Activated naive CD4-positive, alpha-beta T cell treated with anti-CD3 and anti-CD28 coated beads, Interleukin-2, amount 10 ng/mL, durations not matched to agents 7 days and 5 days (primary cell): ENCODE measurements at regions not wholly inside any gene's neighbourhood (a gene's known extent, or its start where the extent isn't known, plus 50 kb on each side); places are given as distances from the start of the nearest gene placed in this dataset.
"Not testable (repeated sequence)": the region's sequence is repeated elsewhere in the genome, so short reads cannot be mapped to it uniquely, and the experiment has no call there.

ENCODE experiments used
- CTCF ChIA-PET: fragments of 350-600 bp; sonication (Branson Sonifier 250); formaldehyde crosslinking; loops from one replicate; lab custom pipeline; 2021; ENCODE audit warnings: antibody characterized with exemption; lab: Charles Lee
- DNase-seq: peaks from one replicate; pipeline ENCODE4 v3.0.0-alpha.2; 2020
- H3K27ac Mint-ChIP-seq: one replicate; pipeline ENCODE4 v1.8.0; 2021; ENCODE audit warnings: mild to moderate bottlenecking, moderate library complexity, mixed read lengths
- H3K27me3 Mint-ChIP-seq: one replicate; pipeline ENCODE4 v1.8.0; 2021; ENCODE audit warnings: mild to moderate bottlenecking, mixed read lengths
- H3K36me3 Mint-ChIP-seq: one replicate; pipeline ENCODE4 v1.8.0; 2021; ENCODE audit warnings: mixed read lengths
- H3K4me1 Mint-ChIP-seq: one replicate; pipeline ENCODE4 v1.8.0; 2021; ENCODE audit warnings: mixed read lengths
- H3K4me3 Mint-ChIP-seq: one replicate; pipeline ENCODE4 v1.8.0; 2021; ENCODE audit warnings: mild to moderate bottlenecking, moderate library complexity, mixed read lengths
- H3K9me3 Mint-ChIP-seq: one replicate; pipeline ENCODE4 v1.8.0; 2021; ENCODE audit warnings: mixed read lengths

- Mint-ChIP-seq H3K27ac (no peak overlapping the region), H3K36me3 (peaks cover 3% of the 10 kb centered on the region), H3K9me3 (peaks cover 26% of the 10 kb centered on the region), H3K27me3 (no peaks in the 10 kb centered on the region), H3K4me1 (no peaks in the 10 kb centered on the region), H3K4me3 (no peak overlapping the region)
- no peak for DNase-seq
- CTCF ChIA-PET: interaction anchor here (0.8 kb wide), 1 partner anchor 104 kb away, joined by 3 read pairs; no protein-coding TSS in a partner anchor
These were observed 141.9 kb upstream of the ANKRD55 start for GRCh38 chr5:56375011-56375410.

GRCh38 chr5:56372491-56372890 is 139.4 kb upstream of the ANKRD55 start:
- DNase-seq, H3K27ac Mint-ChIP-seq, H3K27me3 Mint-ChIP-seq, CTCF ChIA-PET, H3K4me1 Mint-ChIP-seq, H3K4me3 Mint-ChIP-seq, H3K36me3 Mint-ChIP-seq: not testable (repeated sequence)
- H3K9me3 Mint-ChIP-seq: peaks cover 26% of the 10 kb centered on the region

- CTCF ChIA-PET: no interaction called here
- Mint-ChIP-seq H3K27me3 (no peaks in the 10 kb centered on the region), H3K9me3 (peaks cover 15% of the 10 kb centered on the region), H3K36me3 (peaks cover 2% of the 10 kb centered on the region), H3K27ac (no peak overlapping the region), H3K4me3 (no peak overlapping the region), H3K4me1 (no peaks in the 10 kb centered on the region)
- DNase-seq: no peak
These were observed 136.3 kb upstream of the ANKRD55 start for GRCh38 chr5:56369361-56369811.

- H3K36me3 Mint-ChIP-seq: peaks cover under 1% of the 10 kb centered on the region
- no peak overlapping the region for H3K27ac Mint-ChIP-seq
- H3K9me3 Mint-ChIP-seq: peaks cover 13% of the 10 kb centered on the region
- no peak overlapping the region for H3K4me3 Mint-ChIP-seq
- no peaks in the 10 kb centered on the region for H3K27me3 Mint-ChIP-seq
- DNase-seq: no peak
- CTCF ChIA-PET: interaction anchor here (1.0 kb wide), 1 partner anchor 11 kb away, joined by 3 read pairs; no protein-coding TSS in a partner anchor
- no peaks in the 10 kb centered on the region for H3K4me1 Mint-ChIP-seq
These were observed 134.6 kb upstream of the ANKRD55 start for GRCh38 chr5:56367748-56368147.

GRCh38 chr5:56366986-56367385 is 133.9 kb upstream of the ANKRD55 start:
- H3K27me3 Mint-ChIP-seq: no peaks in the 10 kb centered on the region
- H3K27ac Mint-ChIP-seq: no peak overlapping the region
- H3K4me1 Mint-ChIP-seq: no peaks in the 10 kb centered on the region
- no peak for DNase-seq
- CTCF ChIA-PET: interaction anchor here (1.0 kb wide), 1 partner anchor 10 kb away, joined by 3 read pairs; no protein-coding TSS in a partner anchor
- no peak overlapping the region for H3K4me3 Mint-ChIP-seq
- H3K36me3 Mint-ChIP-seq: peaks cover 1% of the 10 kb centered on the region
- H3K9me3 Mint-ChIP-seq: peaks cover 13% of the 10 kb centered on the region

- no peak for DNase-seq
- Mint-ChIP-seq H3K4me3 (no peak overlapping the region), H3K27ac (no peak overlapping the region), H3K4me1 (no peaks in the 10 kb centered on the region), H3K9me3 (no peaks in the 10 kb centered on the region), H3K36me3 (peaks cover 1% of the 10 kb centered on the region), H3K27me3 (peaks cover 13% of the 10 kb centered on the region)
- CTCF ChIA-PET: no interaction called here
These were observed 128.3 kb upstream of the ANKRD55 start for GRCh38 chr5:56361398-56361797.

GRCh38 chr5:56360816-56361215 is 127.7 kb upstream of the ANKRD55 start:
- Mint-ChIP-seq H3K4me1 (no peaks in the 10 kb centered on the region), H3K27me3 (peaks cover 13% of the 10 kb centered on the region), H3K27ac (no peak overlapping the region), H3K4me3 (no peak overlapping the region), H3K9me3 (no peaks in the 10 kb centered on the region), H3K36me3 (peaks cover 1% of the 10 kb centered on the region)
- CTCF ChIA-PET: no interaction called here
- DNase-seq: no peak

GRCh38 chr5:56359809-56360685 is 126.9 kb upstream of the ANKRD55 start:
- H3K4me1 Mint-ChIP-seq: no peaks in the 10 kb centered on the region
- H3K9me3 Mint-ChIP-seq: no peaks in the 10 kb centered on the region
- H3K27ac Mint-ChIP-seq: no peak overlapping the region
- peaks cover 13% of the 10 kb centered on the region for H3K27me3 Mint-ChIP-seq
- no peak overlapping the region for H3K4me3 Mint-ChIP-seq
- CTCF ChIA-PET: no interaction called here
- H3K36me3 Mint-ChIP-seq: peaks cover 1% of the 10 kb centered on the region
- DNase-seq: no peak

- H3K36me3 Mint-ChIP-seq: peaks cover 1% of the 10 kb centered on the region
- CTCF ChIA-PET: no interaction called here
- no peak overlapping the region for H3K27ac Mint-ChIP-seq
These were observed 125.9 kb upstream of the ANKRD55 start for GRCh38 chr5:56358703-56359681.

GRCh38 chr5:56358046-56358445 is 124.9 kb upstream of the ANKRD55 start:
- Mint-ChIP-seq H3K4me3 (no peak overlapping the region), H3K27ac (no peak overlapping the region), H3K36me3 (peaks cover 1% of the 10 kb centered on the region), H3K4me1 (no peaks in the 10 kb centered on the region), H3K27me3 (peaks cover 13% of the 10 kb centered on the region), H3K9me3 (no peaks in the 10 kb centered on the region)
- no peak for DNase-seq
- CTCF ChIA-PET: interaction anchor here (1.5 kb wide), 1 partner anchor 9 kb away, joined by 3 read pairs; no protein-coding TSS in a partner anchor

More at GRCh38 chr5:56358703-56359681, 125.9 kb upstream of the ANKRD55 start:
- Mint-ChIP-seq H3K9me3 (no peaks in the 10 kb centered on the region), H3K4me3 (no peak overlapping the region), H3K27me3 (peaks cover 13% of the 10 kb centered on the region), H3K4me1 (no peaks in the 10 kb centered on the region)
- no peak for DNase-seq

GRCh38 chr5:56357426-56357825 is 124.3 kb upstream of the ANKRD55 start:
- DNase-seq: no peak
- Mint-ChIP-seq H3K27ac (no peak overlapping the region), H3K9me3 (no peaks in the 10 kb centered on the region), H3K36me3 (no peaks in the 10 kb centered on the region), H3K4me1 (no peaks in the 10 kb centered on the region), H3K4me3 (no peak overlapping the region), H3K27me3 (peaks cover 13% of the 10 kb centered on the region)
- CTCF ChIA-PET: interaction anchor here (1.5 kb wide), 1 partner anchor 10 kb away, joined by 3 read pairs; no protein-coding TSS in a partner anchor

GRCh38 chr5:56356836-56357160 is 123.7 kb upstream of the ANKRD55 start:
- H3K27me3 Mint-ChIP-seq: peaks cover 13% of the 10 kb centered on the region
- no peaks in the 10 kb centered on the region for H3K9me3 Mint-ChIP-seq
- no peaks in the 10 kb centered on the region for H3K4me1 Mint-ChIP-seq
- no peak overlapping the region for H3K4me3 Mint-ChIP-seq
- CTCF ChIA-PET: interaction anchor here (1.5 kb wide), 1 partner anchor 10 kb away, joined by 3 read pairs; no protein-coding TSS in a partner anchor
- H3K27ac Mint-ChIP-seq: no peak overlapping the region
- no peaks in the 10 kb centered on the region for H3K36me3 Mint-ChIP-seq
- no peak for DNase-seq

- Mint-ChIP-seq H3K4me3 (no peak overlapping the region), H3K36me3 (no peaks in the 10 kb centered on the region), H3K9me3 (no peaks in the 10 kb centered on the region), H3K27ac (no peak overlapping the region), H3K4me1 (no peaks in the 10 kb centered on the region), H3K27me3 (peaks cover 13% of the 10 kb centered on the region)
- CTCF ChIA-PET: interaction anchor here (1.5 kb wide), 1 partner anchor 11 kb away, joined by 3 read pairs; no protein-coding TSS in a partner anchor
- no peak for DNase-seq
These were observed 123.1 kb upstream of the ANKRD55 start for GRCh38 chr5:56356121-56356835.
